Prostate gland (tissue), 2 donors: ENCODE measurements at regions not wholly inside any gene's neighbourhood (a gene's known extent, or its start where the extent isn't known, plus 50 kb on each side); places are given as distances from the start of the nearest gene placed in this dataset.

Experiments
- POLR2AphosphoS5 ChIP-seq: sonication (generic); formaldehyde crosslinking; IDR thresholded peaks from one replicate; pipeline ENCODE4 v1.6.1; 2017; ENCODE audit warnings: antibody characterized with exemption
- TF ChIP-seq, protein P1 (sequence below), 4 experiments: fragments of 200-600 bp in 2 of 4; fragments of 450-650 bp in 2 of 4; sonication (generic) in 2 of 4; IDR thresholded peaks; 1 replicate in 3 of 4; 2 replicates in 1 of 4; pipeline ENCODE4 v1.5.1; 2016 to 2019; ENCODE audit warnings: antibody characterized with exemption in 4 of 4, mild to moderate bottlenecking in 2 of 4, moderate library complexity in 2 of 4

DNA sequence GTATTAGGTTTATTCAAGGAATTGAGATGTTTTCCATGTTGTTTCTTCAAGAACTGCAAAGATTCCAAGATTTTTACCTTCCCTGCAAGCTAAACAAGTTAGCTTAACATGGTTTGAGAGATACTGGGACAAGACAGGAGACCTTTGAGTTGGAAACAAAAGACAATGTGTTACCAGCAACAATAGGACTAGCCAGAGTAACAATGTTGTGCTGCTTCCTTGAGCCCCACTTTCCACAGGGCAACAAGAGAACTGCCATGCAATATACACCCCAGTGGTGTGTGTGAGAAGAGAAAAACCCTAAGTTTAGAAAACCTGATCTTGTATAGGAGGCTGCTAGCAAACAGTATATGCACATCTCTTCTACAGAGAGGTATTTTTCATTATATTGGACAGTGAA is 264.6 kb downstream of the PCDH20 start:
- TF ChIP-seq, protein P1, sequence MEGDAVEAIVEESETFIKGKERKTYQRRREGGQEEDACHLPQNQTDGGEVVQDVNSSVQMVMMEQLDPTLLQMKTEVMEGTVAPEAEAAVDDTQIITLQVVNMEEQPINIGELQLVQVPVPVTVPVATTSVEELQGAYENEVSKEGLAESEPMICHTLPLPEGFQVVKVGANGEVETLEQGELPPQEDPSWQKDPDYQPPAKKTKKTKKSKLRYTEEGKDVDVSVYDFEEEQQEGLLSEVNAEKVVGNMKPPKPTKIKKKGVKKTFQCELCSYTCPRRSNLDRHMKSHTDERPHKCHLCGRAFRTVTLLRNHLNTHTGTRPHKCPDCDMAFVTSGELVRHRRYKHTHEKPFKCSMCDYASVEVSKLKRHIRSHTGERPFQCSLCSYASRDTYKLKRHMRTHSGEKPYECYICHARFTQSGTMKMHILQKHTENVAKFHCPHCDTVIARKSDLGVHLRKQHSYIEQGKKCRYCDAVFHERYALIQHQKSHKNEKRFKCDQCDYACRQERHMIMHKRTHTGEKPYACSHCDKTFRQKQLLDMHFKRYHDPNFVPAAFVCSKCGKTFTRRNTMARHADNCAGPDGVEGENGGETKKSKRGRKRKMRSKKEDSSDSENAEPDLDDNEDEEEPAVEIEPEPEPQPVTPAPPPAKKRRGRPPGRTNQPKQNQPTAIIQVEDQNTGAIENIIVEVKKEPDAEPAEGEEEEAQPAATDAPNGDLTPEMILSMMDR (IDR thresholded peaks at IDR 0.05): no peak
- no peak for TF ChIP-seq POLR2AphosphoS5
